HG02588 (cell line): ENCODE measurements at regions not wholly inside any gene's neighbourhood (a gene's known extent, or its start where the extent isn't known, plus 50 kb on each side); places are given as distances from the start of the nearest gene placed in this dataset.

Experiments used
- ATAC-seq: cut with Tn5 transposase; IDR thresholded peaks from one replicate; pipeline ENCODE4 v1.9.1; 2021; ENCODE audit warnings: mild to moderate bottlenecking, moderate library complexity; ENCODE audit not compliant: unreplicated experiment

DNA sequence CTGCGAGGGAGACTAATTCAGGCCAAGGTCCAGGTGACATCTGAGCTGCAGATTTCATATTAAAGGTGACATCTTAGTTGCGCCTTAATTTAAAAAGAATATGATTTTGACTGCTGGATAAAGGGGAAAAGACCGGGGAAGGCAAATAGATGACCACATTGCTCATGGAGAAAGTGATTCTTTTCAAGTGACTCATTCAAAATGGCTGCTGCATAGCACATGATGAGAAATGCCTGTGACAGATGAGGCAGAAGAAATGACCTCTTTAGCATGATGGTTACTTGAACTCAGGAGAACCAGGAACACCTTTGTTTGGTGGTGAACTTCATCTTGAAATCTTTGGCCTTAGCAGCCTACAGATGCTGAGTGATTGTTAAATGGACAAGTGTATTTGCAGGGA lies 385.8 kb upstream of the TRIB2 start:
- no peak for ATAC-seq

DNA sequence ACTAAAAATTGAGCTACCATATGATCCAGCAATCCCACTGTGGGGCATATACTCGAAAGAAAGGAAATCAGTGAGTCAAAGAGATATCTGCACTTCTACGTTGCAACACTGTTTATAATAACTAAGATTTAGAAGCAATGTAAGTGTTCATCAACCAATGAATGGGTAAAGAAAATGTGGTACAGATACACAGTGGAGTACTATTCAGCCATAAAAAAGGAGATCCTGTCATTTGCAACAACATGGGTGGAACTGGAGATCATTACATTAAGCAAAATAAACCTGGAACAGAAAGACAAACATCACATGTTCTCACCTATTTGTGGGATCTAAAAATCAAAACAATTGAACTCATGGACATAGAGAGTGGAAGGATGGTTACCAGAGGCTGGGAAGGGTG lies 385.0 kb upstream of the TRIB2 start:
- no peak for ATAC-seq

DNA sequence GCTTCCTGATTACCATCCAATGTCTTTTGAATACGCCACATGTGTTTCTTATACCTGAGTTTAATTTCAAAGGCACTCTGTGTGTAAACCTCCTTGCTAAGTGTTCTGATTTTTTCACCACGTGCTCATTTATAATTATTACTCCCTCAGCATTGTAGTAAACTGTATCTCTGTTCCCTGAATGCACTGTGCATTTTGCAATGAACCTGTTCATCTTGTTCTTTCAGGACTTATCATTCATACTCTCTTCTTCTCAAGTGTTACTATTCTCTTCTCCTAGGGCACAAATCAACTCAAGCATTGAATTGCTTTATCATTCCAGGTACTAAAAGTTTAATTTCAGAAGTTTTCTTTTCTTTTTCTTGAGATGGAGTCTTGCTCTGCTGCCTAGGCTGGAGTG lies 383.4 kb upstream of the TRIB2 start:
- ATAC-seq: no peak

DNA sequence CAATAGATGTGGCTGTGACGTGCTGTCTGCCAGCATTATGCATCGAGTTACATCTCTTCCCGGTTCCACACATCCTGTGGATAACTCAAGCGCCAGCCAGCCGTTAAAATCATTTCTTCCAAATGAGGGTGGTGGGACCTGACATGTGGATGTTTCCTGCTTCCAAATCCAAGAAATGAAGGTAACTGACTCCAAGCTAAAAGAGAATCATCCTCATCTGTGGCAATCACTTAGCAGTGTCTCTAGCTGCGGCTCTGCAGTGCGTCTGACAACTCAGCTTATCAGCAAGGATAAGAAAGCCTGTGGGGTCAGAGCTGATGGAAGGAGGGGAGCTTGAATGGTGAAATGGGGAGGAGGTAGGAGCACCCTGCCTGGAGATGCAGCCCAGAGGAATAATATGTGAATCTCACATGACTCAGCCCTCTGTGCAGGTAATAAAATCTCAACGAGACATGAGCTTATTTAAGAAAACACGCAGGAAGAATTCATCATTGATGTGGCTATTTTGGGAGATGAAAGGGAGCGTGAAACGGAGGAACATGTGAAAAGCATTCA lies 382.2 kb upstream of the TRIB2 start:
- ATAC-seq: no peak

DNA sequence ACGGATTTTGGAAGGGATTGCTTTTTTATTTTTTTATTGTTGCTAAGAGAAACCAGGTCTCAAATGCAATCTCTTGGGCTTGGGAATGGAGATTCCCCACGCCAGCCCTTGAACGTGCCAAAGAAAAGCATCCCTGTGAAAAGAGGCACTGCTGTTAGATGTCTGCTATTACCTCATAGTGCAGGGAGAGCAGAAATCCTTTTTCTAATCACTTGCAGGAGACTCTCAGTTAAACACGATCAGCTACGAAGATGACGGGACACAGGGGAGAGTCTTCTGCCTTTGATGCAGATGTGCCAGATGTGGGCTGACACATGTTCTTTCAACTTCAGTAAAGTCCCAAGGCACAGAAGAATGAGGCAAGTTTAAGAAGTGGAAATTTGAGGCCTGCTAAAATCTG lies 381.6 kb upstream of the TRIB2 start:
- ATAC-seq: no peak

DNA sequence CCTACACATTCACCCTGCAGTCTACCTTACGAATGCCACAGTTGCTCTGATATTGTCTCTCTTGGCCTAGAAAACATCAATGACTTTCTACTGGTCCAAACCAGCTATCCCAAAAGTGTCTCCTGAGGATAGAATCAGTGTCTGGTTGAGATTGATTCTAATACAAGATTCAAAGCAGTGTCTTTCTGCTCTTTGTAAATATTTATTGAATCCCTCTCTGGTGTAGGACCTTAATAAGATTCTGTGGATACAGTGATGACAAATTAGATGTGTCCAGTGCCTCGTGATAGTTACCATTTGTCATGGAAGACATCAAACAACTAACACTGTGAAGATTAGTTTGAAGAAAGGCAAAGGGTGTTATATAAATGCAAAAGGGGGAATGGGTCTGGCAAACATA lies 380.7 kb upstream of the TRIB2 start:
- ATAC-seq: no peak

DNA sequence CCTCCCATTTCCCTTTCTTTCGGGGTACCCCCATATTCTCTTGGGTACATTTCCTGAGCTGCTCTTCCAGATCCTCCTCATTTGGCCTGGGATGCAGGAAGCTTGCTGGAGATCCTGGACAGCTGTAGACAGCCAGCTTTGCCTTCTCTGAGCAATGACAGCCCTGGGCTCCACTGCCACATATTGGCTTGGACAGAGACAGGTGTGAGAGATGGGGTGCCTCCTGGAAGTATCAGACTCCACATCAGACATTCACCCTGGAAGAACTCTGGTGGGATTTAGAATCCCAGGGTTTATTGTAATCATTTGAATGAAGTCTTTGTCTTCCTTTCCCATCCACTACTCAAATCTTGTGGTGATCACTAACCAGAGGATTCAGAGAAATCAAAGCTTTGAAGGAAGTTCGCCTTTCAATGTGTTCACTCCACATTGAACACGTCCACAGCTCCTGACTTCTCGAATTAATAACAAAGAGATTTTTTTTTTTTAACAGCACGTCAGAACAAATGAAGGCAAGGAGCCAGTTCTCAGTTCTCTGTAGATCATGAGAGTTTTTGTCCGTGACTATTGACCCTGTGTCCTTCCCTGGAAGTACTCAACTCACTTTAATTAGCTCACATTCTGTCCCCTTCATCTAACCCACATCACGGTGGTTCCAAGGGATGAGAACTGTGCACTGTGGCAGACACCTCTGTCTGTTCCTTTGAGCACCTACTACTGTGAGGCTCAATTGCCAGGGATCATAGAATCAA lies 377.6 kb upstream of the TRIB2 start:
- ATAC-seq: no peak

DNA sequence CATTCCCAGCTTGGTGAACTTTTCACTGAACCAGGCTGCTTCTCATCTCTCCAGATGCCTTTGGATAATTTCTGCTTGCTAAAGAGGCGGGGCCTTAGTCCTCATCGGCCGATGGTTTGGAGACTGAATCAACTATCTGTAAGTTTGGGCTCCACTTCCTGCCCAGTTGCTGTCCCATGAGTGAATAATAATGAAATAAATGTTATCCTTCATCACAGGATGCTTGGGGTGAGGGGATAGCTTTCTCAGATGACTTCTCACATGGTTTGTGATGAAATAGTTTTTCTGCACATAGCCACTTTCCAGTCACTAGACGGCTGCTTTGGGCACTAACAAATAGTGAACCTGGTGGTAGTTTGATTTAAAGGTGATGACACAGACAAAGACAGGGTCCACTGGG lies 376.6 kb upstream of the TRIB2 start:
- no peak for ATAC-seq

DNA sequence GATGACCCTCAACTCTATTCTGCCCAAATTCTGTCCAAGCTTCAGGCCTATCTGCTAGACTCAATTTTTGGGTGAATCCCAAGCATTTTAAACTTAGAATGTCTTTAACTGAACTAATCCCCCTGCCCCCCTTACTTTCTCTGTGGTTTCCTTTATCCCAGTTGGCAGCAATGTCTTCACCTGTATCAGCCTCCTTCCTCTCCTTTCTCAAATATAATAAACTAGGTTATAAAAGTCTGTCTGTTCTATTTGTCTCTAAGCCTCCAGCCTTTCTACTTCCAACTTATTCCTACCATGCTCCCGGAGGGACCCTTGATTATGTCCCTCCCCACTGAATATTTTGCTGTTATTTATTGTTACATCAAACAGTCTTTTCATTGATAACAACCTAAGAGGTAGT lies 375.5 kb upstream of the TRIB2 start:
- no peak for ATAC-seq

DNA sequence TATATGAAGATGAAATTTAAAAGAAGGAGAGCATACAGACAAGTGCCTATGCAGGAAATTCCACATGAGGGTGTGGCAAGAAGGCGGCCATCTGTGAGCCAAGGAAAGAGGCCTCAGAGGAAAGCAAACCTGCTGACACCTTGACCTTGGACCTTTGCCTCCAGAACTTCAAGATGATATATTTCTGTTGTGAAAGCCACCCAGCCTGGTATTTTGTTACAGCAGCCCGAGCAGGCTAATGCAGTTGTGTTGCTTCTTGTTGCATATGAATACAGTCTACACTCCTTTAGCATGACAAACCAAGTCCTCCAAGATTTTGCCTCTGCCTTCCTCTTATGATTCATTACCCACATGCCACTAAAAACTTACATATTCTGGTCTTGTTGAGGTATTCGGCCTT lies 374.8 kb upstream of the TRIB2 start:
- ATAC-seq: no peak

DNA sequence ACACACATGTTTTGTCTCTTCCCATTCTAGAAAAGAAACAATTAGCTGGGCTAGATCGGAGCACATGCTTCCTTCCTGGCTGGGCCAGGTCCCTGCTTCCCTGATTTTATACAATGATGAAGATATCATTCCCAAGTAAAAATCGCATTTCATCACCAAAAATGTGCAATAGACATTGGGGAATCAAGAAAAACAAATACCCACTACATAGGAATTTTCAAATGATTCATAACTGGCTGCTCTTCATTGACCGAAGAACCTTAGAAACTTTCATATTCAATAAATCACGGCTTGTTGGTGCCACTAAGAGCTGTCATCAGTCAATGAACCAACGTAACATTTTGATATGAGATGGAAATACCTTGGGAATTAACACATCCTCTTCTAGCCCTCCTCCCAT lies 373.6 kb upstream of the TRIB2 start:
- ATAC-seq: no peak

DNA sequence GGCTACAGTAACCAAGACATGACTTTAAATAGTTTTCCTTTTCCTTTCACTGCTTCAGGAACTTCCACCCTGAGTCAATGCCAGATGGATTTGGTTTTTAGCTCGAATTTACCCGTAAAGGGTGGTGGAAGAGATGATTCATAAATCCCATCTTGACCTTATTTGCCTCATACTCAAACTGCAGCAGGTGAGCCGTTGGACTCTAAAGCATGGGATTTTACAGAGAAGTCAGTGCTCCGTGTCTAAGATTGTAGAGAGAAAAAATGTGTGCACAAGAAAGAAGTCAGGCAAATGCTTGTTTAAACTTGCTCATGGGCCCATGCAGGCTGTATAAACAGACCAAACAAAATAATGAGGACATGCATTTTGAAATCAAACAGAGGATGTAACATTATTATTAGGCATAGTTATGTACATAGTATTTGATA lies 369.7 kb upstream of the TRIB2 start:
- ATAC-seq: no peak

DNA sequence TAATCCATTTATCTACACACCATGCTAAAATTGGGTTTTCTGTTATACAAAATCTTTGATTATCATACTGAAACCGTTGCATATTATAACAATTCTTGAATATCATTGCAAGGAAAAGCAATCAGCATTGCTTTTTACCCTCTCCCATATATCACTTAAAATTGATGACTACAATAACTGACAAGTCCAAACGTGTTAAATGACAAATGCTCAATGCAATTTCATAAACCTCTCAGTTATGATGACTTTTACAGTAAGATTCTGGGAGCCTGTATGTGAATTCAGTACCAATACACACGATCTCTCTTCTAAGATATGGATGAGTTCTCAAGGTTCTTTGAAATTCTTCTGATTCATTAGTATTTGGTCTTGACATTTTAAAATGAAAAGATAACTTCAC lies 368.5 kb upstream of the TRIB2 start:
- no peak for ATAC-seq

DNA sequence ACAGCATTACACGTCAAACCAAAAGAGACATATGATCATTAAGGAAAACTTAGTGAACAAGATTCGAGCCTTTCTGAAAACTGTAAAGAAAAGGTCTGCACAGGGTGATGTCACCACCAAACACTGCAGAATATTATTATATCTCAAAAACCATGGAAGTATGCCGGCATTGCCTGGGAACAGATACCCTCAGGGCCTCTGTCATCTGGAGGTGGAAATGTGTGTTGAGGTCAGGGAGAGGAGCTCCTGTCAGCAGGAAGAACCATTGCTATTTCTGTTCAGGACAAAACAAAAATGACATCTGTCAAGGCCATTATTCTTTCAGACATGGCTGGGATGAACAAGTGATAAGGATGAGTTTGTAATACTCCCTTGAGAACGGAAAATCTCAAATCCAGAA lies 365.9 kb upstream of the TRIB2 start:
- no peak for ATAC-seq

DNA sequence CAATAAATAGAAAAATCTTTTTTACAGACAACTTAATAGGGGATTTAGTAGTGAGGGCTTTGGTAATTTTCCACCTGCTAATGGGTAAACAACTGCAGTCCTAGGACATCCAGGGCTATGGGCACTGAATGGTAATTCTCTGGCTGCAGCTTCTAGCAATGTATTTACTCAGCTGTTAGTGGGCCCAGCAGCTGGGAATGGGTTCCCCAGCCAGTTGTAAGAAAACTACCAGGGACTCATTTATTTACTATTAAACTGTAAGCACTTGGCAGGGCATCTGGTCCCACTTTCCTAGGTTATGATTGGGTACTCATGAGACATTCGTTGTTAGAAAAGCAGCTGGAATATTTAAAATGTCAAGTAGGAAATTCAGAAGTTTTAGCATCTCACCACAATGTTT lies 363.8 kb upstream of the TRIB2 start:
- ATAC-seq: no peak

DNA sequence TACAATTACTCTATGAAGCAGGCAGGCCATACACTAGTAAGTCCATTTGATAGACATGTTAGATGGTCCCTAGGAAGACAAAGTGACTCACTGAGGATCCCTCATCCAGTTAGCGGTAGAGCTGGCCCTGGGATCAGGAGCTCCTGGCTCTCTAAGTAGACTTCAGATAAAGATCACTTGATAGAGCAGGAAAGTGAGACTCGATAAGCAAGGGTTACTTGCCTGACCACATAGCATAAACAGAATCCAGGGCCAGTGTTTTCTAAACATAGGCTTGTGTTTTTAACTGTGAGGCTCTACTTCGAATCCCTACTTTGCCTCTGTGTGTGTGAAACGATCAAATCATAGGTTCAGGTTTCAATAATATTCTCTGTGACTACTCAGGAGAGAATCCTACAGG lies 355.2 kb upstream of the TRIB2 start:
- no peak for ATAC-seq

DNA sequence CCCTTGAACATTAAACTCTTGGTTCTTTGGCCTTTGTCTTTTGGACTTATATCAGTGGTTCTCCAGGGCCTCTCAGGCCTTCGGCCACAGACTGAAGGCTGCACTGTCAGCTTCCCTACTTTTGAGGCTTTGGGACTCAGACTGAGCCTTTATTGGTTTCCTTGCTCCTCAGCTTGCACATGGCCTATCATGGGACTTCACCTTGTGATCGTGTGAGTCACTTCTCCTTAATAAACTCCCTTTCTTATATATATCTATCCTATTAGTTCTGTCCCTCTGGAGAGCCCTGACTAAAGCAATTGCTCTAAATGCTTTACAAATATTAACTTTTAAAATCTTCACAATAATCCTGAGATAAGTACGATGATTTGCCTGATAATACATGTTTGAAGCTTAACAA lies 353.6 kb upstream of the TRIB2 start:
- ATAC-seq: no peak

DNA sequence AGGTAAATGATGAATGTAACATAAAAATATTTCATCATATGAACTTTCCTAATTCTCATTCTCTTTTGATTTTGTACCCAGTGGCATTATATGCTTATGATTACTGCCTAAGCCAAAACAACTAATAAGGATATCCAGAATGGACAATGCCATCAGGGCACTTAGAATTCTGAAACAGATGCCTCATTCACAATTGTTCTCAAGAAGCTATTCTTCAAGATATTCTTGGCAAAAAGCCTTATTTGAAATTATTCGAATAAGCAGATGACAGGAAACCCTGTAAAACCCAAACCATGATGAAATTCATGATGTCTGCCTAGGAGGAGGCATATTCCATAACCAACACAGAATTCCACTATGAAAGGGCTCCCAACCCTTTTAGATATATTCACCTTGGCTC lies 353.2 kb upstream of the TRIB2 start:
- no peak for ATAC-seq

DNA sequence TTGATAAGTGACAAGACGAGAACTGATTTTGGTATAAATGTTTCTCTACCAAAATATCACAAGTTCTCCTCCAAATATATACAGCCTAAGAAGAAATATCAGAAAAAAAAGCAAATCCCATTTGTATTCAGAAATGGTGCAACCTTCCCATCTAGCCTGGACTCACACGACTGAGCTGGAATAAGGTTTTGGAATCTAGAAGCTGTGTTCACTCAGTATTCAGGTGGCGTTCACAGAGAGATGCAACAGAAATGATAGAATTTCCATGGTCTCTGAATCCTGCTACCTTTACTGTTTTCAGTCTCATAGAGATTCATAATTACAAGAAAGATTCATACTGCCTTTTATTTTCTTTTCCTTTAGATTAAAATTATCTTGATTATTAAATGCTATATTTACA lies 347.2 kb upstream of the TRIB2 start:
- ATAC-seq: no peak

DNA sequence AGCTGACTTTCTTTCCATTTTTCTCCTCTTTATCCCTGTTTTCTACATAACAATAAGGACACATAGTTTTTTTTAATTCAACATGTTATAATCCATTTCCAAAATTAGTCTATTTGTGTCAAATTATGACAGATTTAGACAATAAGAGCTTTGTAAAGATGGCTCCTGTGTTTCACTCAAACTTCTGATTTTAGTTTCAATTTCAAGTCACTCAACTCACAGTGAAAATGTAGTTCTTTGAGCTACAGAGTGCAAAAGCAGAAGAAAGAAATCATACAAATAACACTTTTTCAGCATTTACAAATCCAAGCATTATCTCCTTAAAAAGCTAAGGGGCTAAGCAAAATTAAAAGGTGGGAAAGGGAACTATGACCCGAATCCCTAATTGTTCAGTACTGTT lies 340.7 kb upstream of the TRIB2 start:
- ATAC-seq: no peak

DNA sequence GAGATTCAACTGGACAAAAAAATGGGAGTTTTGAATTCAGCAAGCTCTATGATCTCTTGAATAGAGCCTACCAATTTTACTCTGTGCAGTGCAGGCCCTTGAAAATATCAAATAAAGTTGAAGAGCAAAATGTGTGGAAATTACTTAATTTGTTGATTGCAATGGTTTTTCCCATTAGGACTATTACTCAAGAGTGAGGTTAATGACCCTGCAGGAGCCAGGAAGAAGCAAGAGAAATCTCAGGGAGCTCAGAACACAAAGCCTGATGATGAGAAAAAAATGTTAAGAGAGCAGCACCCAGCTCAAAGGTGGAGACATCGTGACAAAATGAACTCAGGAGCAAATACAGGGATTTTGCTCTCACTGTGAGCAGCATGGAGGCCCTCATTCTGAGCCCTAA lies 337.6 kb upstream of the TRIB2 start:
- ATAC-seq: no peak

DNA sequence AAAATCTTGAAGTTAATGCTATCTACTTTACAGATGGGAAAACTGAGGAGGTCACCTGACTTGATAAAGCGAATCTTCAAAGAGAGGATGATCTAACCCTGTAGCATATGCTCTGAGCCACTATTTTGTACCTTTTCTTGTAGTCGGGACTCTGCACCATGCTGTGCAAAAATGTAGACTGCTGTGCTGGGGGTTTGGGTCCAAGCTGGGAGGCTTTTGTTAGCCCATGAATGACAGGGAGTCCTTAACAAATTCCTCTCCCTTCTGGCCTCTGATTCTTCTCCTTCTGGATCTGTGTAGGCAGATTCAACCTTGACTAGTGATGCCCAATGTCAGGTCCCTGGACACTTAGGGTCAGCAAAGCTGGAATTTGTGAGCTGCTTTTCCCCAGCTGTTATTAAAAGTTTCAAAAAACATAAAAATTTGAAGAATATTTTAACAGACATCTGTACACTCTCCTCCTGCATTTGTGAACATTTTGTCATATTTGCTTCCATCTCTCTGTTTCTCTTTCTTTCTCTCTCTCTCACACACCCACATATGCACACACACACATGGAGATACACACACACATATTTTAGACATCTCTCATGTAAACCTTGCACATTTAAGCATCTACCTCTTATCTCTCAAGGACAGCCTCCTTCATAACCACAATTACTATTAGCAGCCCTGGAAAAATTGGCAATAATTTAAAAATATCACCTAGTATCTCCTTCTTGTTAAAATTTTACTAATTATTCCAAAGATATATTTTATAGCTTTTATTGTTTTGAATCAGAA lies 335.0 kb upstream of the TRIB2 start:
- no peak for ATAC-seq
